ENCODE measurements at regions not wholly inside any gene's neighbourhood (a gene's known extent, or its start where the extent isn't known, plus 50 kb on each side); places are given as distances from the start of the nearest gene placed in this dataset.

- no peak for TF ChIP-seq CBFB (CRISPR knock-in tag; IDR thresholded peaks at IDR 0.05; ENCODE audit: low read depth)
- TF ChIP-seq ATF3 (CRISPR knock-in tag; conservative IDR thresholded peaks at IDR 0.05) = no peak
- no peak for TF ChIP-seq ELF4 (CRISPR knock-in tag; IDR thresholded peaks at IDR 0.05; ENCODE audit: low read depth)
Observed at GRCh38 chr2:65504201-65504600, 71.8 kb upstream of the SPRED2 start.

Measured in WTC11 (cell line).